Mesothelial cell of epicardium (in vitro differentiated cells): ENCODE measurements at regions not wholly inside any gene's neighbourhood (a gene's known extent, or its start where the extent isn't known, plus 50 kb on each side); places are given as distances from the start of the nearest gene placed in this dataset.

Experiments
- DNase-seq, 2 experiments: peaks; one replicate each; pipeline ENCODE4 v3.0.0; 2021; ENCODE audit warnings: low spot score in 2 of 2; ENCODE audit not compliant: unreplicated experiment in 2 of 2
- H3K27ac Mint-ChIP-seq: 2 replicates; pipeline ENCODE4 v1.8.0; 2021; ENCODE audit warnings: mixed read lengths
- H3K27me3 Mint-ChIP-seq: 2 replicates; pipeline ENCODE4 v1.8.0; 2021; ENCODE audit warnings: low read depth, mixed read lengths
- H3K36me3 Mint-ChIP-seq: 2 replicates; pipeline ENCODE4 v1.8.0; 2021; ENCODE audit warnings: mixed read lengths
- H3K4me1 Mint-ChIP-seq: 2 replicates; pipeline ENCODE4 v1.8.0; 2021; ENCODE audit warnings: mixed read lengths
- H3K4me3 Mint-ChIP-seq: 2 replicates; pipeline ENCODE4 v1.8.0; 2021; ENCODE audit warnings: mild to moderate bottlenecking, moderate library complexity, mixed read lengths
- H3K9me3 Mint-ChIP-seq: 2 replicates; pipeline ENCODE4 v1.8.0; 2021; ENCODE audit warnings: mixed read lengths
- TF ChIP-seq, protein P1 (sequence below): fragments of 200-600 bp; sonication (generic); IDR thresholded peaks from one replicate; pipeline ENCODE4 v1.5.0; 2021; ENCODE audit warnings: antibody characterized with exemption; ENCODE audit not compliant: unreplicated experiment

DNA sequence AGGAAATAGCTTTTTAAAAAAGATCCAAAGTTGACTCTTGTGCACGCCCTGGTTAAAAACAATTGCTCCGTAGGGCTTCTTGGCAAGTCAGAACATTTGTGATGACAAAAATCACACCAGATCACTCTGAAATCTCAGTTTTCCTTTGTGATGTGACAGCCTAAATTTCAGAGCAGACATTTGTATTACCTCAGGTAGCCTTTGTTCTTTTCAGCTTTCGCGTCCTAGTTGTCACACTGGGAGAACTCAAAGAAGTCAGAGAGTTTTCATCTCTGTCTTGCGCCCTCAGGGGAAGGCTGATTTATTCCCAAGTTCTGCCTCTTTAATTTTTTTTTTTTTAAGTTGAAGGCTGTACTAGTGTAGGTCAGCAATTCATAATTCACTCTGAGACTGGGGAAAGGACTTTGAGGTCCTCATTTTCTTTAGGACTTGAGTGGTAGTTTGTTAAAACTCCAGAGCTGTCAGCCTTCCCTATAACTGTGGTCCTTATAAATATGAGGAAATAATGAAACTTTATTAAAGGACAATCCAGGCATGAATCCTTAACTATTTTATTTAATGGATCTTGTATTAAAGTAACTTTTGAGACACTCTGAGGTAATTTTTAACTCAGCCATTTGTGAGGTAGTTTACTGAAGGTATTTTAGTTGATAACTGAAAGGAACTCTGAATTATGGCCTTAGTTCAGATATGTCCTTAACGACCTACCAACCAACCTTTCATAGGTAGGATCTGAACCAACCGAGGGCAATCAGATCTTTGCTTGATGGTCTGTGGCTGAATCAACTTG lies 525.1 kb upstream of the FAM98A start:
- Mint-ChIP-seq H3K27me3 (no peaks in the 10 kb centered on the region), H3K4me3 (no peak overlapping the region), H3K4me1 (peaks cover 8% of the 10 kb centered on the region), H3K36me3 (no peaks in the 10 kb centered on the region), H3K9me3 (peaks cover 28% of the 10 kb centered on the region), H3K27ac (no peak overlapping the region)
- DNase-seq: no peak
- TF ChIP-seq, protein P1, sequence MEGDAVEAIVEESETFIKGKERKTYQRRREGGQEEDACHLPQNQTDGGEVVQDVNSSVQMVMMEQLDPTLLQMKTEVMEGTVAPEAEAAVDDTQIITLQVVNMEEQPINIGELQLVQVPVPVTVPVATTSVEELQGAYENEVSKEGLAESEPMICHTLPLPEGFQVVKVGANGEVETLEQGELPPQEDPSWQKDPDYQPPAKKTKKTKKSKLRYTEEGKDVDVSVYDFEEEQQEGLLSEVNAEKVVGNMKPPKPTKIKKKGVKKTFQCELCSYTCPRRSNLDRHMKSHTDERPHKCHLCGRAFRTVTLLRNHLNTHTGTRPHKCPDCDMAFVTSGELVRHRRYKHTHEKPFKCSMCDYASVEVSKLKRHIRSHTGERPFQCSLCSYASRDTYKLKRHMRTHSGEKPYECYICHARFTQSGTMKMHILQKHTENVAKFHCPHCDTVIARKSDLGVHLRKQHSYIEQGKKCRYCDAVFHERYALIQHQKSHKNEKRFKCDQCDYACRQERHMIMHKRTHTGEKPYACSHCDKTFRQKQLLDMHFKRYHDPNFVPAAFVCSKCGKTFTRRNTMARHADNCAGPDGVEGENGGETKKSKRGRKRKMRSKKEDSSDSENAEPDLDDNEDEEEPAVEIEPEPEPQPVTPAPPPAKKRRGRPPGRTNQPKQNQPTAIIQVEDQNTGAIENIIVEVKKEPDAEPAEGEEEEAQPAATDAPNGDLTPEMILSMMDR: no peak

DNA sequence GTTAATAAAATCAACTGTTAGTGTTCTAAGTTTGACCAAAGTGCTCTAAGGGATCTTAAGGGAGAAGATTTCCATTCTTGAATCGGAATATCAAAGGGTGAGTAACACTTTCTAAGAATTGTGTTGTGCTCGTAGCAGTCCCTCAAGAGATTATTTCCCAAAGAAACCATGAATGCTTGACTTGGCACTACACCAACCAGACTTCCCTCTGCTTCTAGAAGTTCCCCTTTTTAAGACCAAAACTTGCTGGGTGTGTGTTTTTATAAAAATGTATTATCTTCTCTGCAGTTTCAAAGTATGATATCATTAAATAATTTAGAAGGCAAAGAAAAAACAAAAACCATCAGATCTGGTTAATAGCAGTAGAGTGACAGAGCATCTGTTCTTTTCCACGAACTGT lies 522.0 kb upstream of the FAM98A start:
- no peaks in the 10 kb centered on the region for H3K36me3 Mint-ChIP-seq
- H3K27ac Mint-ChIP-seq: no peak overlapping the region
- TF ChIP-seq, protein P1: no peak
- no peak for DNase-seq
- H3K4me3 Mint-ChIP-seq: no peak overlapping the region
- H3K9me3 Mint-ChIP-seq: peaks cover 15% of the 10 kb centered on the region
- peaks cover 8% of the 10 kb centered on the region for H3K4me1 Mint-ChIP-seq
- H3K27me3 Mint-ChIP-seq: no peaks in the 10 kb centered on the region

DNA sequence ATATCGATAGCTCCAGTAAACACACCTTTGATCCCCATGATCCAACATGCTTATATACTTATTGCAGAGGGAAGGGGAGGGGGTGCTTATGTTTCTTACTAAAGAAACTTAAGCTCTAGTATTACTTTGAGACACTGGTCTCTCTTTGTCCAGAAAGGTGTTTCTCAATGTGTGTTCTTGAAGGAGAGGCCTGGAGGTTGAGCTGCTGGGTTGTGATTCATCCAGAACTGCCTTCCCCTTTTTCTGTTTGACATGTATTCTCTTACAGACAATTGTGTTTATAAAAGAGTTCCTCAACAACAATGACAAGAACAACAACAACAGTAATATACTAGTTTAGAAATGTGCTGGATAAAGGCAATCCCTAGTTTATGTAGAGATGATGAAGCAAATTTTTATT lies 516.0 kb upstream of the FAM98A start:
- Mint-ChIP-seq H3K27me3 (no peaks in the 10 kb centered on the region), H3K4me1 (no peaks in the 10 kb centered on the region), H3K4me3 (no peak overlapping the region), H3K9me3 (no peaks in the 10 kb centered on the region), H3K27ac (no peak overlapping the region), H3K36me3 (no peaks in the 10 kb centered on the region)
- TF ChIP-seq, protein P1: no peak
- no peak for DNase-seq

DNA sequence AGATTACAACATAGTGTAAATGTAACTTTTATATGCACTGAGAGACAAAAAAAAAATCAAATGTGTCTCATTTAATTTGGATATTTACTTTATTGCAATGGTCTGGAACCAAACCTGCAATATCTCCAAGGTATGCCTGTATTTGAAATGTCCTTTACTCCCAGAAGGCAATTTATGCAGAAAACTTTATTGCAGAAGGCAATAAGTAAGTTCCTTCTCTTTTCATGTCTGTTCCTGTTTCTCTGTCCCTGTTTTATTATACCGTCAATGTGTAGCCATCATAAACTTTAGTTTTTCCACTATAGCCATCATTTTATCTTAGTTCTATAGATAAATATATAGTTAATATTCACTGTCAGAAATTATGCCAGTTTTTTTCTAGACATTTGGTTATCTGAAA lies 513.1 kb upstream of the FAM98A start:
- no peak for DNase-seq
- no peaks in the 10 kb centered on the region for H3K4me1 Mint-ChIP-seq
- H3K36me3 Mint-ChIP-seq: no peaks in the 10 kb centered on the region
- H3K27ac Mint-ChIP-seq: no peak overlapping the region
- H3K9me3 Mint-ChIP-seq: no peaks in the 10 kb centered on the region
- TF ChIP-seq, protein P1: no peak
- no peak overlapping the region for H3K4me3 Mint-ChIP-seq
- H3K27me3 Mint-ChIP-seq: no peaks in the 10 kb centered on the region

DNA sequence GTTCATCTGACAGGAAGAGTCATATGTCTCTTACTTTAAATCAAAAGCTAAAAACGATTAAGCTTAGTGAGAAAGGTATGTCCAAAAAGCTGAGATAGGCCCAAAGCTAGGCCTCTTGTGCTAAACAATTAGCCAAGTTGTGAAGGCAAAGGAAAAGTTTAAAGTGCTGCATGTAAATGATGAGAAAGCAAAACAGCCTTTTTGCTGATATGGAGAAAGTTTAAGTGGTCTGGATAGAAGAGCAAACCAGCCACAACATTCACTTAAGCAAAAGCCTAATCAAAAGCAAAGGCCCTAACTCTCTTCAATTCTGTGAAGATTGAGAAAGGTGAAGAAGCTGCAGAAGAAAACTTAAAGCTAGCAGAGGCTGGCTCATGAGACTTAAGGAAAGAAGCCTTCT lies 511.3 kb upstream of the FAM98A start:
- Mint-ChIP-seq H3K4me3 (no peak overlapping the region), H3K27me3 (no peaks in the 10 kb centered on the region), H3K36me3 (no peaks in the 10 kb centered on the region)

More for the DNA sequence above, 511.3 kb upstream of the FAM98A start:
- H3K4me1 Mint-ChIP-seq: peaks cover 3% of the 10 kb centered on the region
- no peak overlapping the region for H3K27ac Mint-ChIP-seq
- no peaks in the 10 kb centered on the region for H3K9me3 Mint-ChIP-seq
- DNase-seq: no peak
- TF ChIP-seq, protein P1: no peak
